Osteocyte (in vitro differentiated cells): ENCODE measurements at regions not wholly inside any gene's neighbourhood (a gene's known extent, or its start where the extent isn't known, plus 50 kb on each side); places are given as distances from the start of the nearest gene placed in this dataset.

Experiments used
- DNase-seq: peaks from one replicate; pipeline ENCODE4 v3.0.0; 2021; ENCODE audit warnings: mixed read lengths; ENCODE audit not compliant: unreplicated experiment; ENCODE audit errors: extremely low spot score
- H3K27ac Mint-ChIP-seq: one replicate; pipeline ENCODE4 v1.8.0; 2021; ENCODE audit warnings: mild to moderate bottlenecking, mixed read lengths; ENCODE audit not compliant: unreplicated experiment
- H3K27me3 Mint-ChIP-seq: one replicate; pipeline ENCODE4 v1.8.0; 2021; ENCODE audit warnings: mixed read lengths; ENCODE audit not compliant: unreplicated experiment
- H3K36me3 Mint-ChIP-seq: one replicate; pipeline ENCODE4 v1.8.0; 2021; ENCODE audit warnings: mixed read lengths; ENCODE audit not compliant: unreplicated experiment
- H3K4me1 Mint-ChIP-seq: one replicate; pipeline ENCODE4 v1.8.0; 2021; ENCODE audit warnings: mixed read lengths; ENCODE audit not compliant: unreplicated experiment
- H3K4me3 Mint-ChIP-seq: one replicate; pipeline ENCODE4 v1.8.0; 2021; ENCODE audit warnings: mild to moderate bottlenecking, moderate library complexity, mixed read lengths; ENCODE audit not compliant: unreplicated experiment
- H3K9me3 Mint-ChIP-seq: one replicate; pipeline ENCODE4 v1.8.0; 2021; ENCODE audit warnings: mixed read lengths; ENCODE audit not compliant: unreplicated experiment
- TF ChIP-seq, protein P1 (sequence below): fragments of 200-600 bp; sonication (generic); IDR thresholded peaks from 2 replicates; pipeline ENCODE4 v1.5.0; 2021; ENCODE audit warnings: antibody characterized with exemption, mild to moderate bottlenecking, moderate library complexity

DNA sequence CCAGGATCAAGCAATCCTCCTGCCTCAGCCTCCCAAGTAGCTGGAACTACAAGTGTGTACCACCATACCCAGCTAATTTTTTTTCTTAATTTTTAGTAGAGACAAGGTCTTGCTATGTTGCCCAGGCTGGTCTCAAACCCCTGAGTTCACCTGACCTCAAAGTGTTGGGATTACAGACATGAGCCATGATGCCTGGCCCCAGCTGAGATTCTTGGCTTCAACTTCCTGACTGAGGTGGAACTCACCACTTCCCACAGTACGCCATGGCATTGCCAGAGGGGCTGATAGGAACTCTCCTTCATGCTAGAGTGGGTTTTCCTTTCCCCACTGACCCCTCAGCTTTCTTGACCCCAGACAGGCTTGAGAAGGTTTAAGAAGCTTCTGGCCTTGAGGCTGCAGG lies 251.0 kb upstream of the CSF3R start:
- DNase-seq = no peak
- TF ChIP-seq, protein P1, sequence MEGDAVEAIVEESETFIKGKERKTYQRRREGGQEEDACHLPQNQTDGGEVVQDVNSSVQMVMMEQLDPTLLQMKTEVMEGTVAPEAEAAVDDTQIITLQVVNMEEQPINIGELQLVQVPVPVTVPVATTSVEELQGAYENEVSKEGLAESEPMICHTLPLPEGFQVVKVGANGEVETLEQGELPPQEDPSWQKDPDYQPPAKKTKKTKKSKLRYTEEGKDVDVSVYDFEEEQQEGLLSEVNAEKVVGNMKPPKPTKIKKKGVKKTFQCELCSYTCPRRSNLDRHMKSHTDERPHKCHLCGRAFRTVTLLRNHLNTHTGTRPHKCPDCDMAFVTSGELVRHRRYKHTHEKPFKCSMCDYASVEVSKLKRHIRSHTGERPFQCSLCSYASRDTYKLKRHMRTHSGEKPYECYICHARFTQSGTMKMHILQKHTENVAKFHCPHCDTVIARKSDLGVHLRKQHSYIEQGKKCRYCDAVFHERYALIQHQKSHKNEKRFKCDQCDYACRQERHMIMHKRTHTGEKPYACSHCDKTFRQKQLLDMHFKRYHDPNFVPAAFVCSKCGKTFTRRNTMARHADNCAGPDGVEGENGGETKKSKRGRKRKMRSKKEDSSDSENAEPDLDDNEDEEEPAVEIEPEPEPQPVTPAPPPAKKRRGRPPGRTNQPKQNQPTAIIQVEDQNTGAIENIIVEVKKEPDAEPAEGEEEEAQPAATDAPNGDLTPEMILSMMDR = no peak
- Mint-ChIP-seq H3K4me1 (no peaks in the 10 kb centered on the region), H3K27me3 (no peaks in the 10 kb centered on the region), H3K4me3 (no peak overlapping the region), H3K27ac (no peak overlapping the region), H3K9me3 (no peaks in the 10 kb centered on the region), H3K36me3 (no peaks in the 10 kb centered on the region)

DNA sequence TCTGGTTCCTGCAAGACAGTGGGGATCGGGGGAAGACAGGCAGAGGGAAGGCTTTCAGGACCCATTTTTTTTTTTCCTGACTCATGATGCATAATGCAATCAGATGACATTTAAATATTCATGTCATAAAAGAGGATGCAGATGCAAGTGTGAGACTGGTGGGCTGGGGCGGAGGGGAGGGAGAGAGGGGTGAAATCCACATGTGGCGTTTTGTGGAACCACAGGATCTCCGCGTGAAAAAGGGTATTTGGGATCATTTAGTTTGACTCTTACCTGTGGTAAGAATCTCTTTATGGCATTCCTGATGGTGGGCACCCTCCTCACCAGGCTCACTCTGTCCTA lies 249.3 kb upstream of the CSF3R start:
- Mint-ChIP-seq H3K36me3 (no peaks in the 10 kb centered on the region), H3K9me3 (no peaks in the 10 kb centered on the region), H3K27ac (no peak overlapping the region), H3K4me3 (no peak overlapping the region), H3K27me3 (no peaks in the 10 kb centered on the region), H3K4me1 (no peaks in the 10 kb centered on the region)
- TF ChIP-seq, protein P1 = no peak
- DNase-seq = no peak

DNA sequence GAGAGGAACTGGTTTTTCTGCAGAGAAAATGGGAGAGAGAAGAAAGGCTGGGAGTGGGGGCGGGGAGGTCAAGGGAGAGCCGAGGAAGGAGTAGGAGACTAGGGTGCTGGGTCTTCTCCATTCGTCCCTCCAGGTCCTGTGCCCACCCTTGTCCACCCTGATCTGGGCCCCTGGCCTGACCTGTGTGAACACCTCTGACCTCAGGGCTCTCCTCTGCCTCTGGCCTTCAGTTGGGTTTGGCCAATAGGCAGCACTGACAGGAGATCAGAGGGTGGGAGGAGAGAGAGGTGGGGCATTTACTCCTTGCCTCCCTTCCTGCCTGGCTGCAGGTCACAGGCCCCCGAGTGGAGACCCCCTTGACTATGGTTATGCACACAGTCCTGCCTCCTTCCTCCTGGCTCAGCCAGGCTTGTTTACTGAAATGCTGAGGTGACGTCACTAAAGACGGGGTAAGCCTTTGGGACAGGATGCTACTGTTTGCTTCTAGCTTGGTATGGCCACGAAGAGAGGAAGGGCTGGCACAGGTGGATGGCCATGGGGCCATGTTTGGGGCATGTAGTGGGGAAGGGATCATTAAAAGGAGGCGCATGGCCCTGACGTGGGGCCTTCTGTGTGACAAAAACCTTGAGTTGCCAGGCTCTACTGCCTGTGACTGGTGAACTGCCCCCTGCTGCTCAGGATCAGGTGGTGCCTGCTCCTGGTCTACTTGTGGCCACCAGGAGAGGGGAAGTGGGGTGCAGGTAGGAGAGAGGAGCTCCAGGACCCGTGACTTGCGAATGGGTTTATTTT lies 248.7 kb upstream of the CSF3R start:
- Mint-ChIP-seq H3K27ac (no peak overlapping the region), H3K9me3 (no peaks in the 10 kb centered on the region), H3K4me1 (no peaks in the 10 kb centered on the region), H3K36me3 (no peaks in the 10 kb centered on the region), H3K27me3 (no peaks in the 10 kb centered on the region), H3K4me3 (no peak overlapping the region)
- DNase-seq = no peak
- TF ChIP-seq, protein P1 = no peak

DNA sequence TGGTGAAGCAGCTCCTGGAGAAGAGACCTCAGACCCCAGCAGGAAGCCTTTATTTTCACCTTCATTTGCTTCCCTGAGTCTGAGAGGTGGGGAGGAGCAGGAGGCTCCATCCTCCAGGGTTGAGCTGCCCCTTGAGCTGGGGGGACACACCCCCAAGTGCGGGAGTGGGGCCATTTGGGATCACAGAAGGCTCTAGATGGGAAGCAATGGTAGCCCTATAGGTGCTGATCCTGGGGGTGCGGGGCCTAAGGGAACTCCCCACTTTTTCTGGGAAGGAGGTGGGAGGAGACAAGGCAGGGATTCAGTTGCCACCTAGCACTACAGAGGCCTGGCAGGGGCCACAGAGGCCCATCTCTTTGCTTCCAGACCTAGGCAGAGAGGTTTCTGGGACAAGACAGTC lies 247.9 kb upstream of the CSF3R start:
- H3K36me3 Mint-ChIP-seq = no peaks in the 10 kb centered on the region
- TF ChIP-seq, protein P1 = no peak
- no peaks in the 10 kb centered on the region for H3K4me1 Mint-ChIP-seq
- H3K27ac Mint-ChIP-seq = no peak overlapping the region
- no peak overlapping the region for H3K4me3 Mint-ChIP-seq
- DNase-seq = no peak
- H3K27me3 Mint-ChIP-seq = no peaks in the 10 kb centered on the region
- no peaks in the 10 kb centered on the region for H3K9me3 Mint-ChIP-seq

DNA sequence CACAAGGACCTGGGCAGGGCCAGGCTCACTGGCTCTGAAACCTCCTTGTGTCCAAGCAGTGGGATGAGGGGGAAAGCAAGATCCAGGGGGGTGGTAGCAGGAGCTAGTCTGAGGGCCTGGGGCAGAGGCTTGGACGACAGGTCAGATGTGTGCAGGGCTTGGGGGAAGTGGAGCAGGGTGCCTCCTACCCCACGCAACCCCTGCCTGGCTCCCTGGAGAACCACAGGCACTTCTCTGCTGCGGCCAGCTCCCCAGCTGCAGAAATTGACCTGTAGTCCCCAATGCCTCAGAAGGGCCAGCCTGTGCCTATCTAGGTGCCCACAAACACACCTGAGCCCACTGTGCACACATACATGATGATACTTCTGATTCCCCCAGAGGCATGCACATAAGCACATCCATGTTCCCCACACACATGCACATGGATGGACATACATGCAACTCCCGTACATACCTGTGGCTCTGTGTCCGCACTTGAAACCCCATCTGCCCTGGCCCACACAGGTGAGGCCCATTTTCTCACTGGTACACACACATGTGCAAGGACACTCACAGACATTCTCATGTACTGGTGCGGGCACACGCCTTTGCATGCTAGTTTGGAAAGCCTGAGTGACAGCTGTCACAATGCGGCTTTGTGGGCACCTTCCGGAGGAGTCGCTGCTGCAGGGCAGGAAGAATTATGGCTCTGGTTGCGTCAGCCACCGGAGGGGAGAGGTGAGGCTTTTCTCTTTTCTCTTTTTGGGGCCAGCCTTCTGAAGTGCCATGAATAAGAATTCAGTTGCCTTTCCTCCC lies 247.2 kb upstream of the CSF3R start:
- Mint-ChIP-seq H3K9me3 (no peaks in the 10 kb centered on the region), H3K4me1 (no peaks in the 10 kb centered on the region), H3K27ac (no peak overlapping the region), H3K4me3 (no peak overlapping the region), H3K36me3 (no peaks in the 10 kb centered on the region), H3K27me3 (no peaks in the 10 kb centered on the region)
- TF ChIP-seq, protein P1 = no peak
- no peak for DNase-seq
